ENCODE measurements at regions not wholly inside any gene's neighbourhood (a gene's known extent, or its start where the extent isn't known, plus 50 kb on each side); places are given as distances from the start of the nearest gene placed in this dataset.
A peak's percentile ranks its signal among the peaks of the same experiment; 100 is the strongest.

DNA sequence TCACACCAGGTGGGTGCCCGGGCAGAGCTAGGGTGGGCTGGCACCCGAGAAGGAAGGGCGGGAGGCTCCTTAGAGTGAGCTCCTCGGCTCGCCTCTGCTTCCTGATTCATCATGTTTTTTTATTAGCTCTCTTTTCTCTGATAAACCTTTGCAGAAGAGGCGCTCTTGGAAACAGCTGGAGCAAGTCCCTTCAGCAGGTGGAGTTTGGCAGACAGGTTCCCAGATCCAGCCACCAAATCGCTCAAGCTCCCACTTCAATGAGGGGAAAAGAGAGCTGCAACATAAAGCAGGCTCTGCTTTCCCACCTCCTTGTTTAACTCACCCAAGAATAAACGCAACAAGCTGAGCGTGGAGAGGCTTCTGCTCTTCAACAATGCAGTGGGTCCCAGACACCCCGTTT is 244.8 kb downstream of the TSHZ3 start:
- intact Hi-C loops (cut with DNase I): no loop called here
- DNase-seq: no peak
- Histone ChIP-seq H3K36me3 (no peaks in the 10 kb centered on the region), H3K9me3 (no peaks in the 10 kb centered on the region), H3K27me3 (peaks cover 10% of the 10 kb centered on the region), H3K4me1 (no peaks in the 10 kb centered on the region), H3K27ac (no peak overlapping the region), H3K4me3 (no peak overlapping the region)
- TF ChIP-seq, protein P1, sequence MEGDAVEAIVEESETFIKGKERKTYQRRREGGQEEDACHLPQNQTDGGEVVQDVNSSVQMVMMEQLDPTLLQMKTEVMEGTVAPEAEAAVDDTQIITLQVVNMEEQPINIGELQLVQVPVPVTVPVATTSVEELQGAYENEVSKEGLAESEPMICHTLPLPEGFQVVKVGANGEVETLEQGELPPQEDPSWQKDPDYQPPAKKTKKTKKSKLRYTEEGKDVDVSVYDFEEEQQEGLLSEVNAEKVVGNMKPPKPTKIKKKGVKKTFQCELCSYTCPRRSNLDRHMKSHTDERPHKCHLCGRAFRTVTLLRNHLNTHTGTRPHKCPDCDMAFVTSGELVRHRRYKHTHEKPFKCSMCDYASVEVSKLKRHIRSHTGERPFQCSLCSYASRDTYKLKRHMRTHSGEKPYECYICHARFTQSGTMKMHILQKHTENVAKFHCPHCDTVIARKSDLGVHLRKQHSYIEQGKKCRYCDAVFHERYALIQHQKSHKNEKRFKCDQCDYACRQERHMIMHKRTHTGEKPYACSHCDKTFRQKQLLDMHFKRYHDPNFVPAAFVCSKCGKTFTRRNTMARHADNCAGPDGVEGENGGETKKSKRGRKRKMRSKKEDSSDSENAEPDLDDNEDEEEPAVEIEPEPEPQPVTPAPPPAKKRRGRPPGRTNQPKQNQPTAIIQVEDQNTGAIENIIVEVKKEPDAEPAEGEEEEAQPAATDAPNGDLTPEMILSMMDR (IDR thresholded peaks at IDR 0.05): no peak
- ATAC-seq: no peak

DNA sequence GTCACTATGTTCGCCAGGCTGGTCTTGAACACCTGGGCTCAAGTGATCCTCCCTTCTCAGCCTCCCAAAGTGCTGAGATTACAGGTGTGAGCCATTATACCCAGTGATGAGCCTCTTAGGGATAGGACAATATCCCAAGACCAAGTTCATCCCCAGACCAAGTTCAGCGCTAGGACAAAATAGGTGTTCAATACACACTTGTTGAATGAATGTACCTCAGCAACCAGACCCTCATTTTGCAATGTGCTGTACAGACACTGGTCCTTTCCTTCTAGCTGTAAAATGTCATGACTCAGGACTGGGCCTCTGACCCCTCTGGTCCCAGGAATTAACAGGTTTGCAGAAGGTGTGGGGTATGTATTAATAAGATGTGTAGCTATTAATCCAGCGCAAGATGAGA is 246.0 kb downstream of the TSHZ3 start:
- no peaks in the 10 kb centered on the region for H3K4me1 ChIP-seq
- no peaks in the 10 kb centered on the region for H3K9me3 ChIP-seq
- H3K27ac ChIP-seq: no peak overlapping the region
- H3K27me3 ChIP-seq: no peaks in the 10 kb centered on the region
- TF ChIP-seq, protein P1 (IDR thresholded peaks at IDR 0.05): no peak
- H3K36me3 ChIP-seq: no peaks in the 10 kb centered on the region
- H3K4me3 ChIP-seq: no peak overlapping the region
- ATAC-seq (no peak), DNase-seq (no peak)
- intact Hi-C loops (cut with DNase I): no loop called here

DNA sequence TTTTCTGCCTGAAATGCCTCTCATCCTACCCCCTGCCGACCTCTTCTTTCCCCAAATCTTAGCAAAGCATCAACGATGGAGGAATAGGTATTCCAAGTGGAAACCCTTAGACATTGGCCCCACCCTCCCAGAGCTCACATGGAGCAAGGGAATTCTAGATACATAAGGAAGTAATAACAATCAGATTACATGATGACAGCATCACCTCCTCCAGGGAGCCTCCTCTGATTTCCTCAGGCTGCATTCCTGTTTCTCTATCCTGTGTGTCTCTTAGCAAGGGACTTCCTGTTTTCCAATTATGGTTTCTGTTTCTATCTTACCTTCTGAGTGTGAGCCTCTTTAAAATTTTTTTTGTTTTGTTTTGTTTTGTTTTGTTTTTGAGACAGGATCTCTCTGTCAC is 246.6 kb downstream of the TSHZ3 start:
- no peaks in the 10 kb centered on the region for H3K4me1 ChIP-seq
- intact Hi-C loops (cut with DNase I): no loop called here
- ATAC-seq (no peak), DNase-seq (no peak)
- H3K27me3 ChIP-seq: no peaks in the 10 kb centered on the region
- H3K9me3 ChIP-seq: no peaks in the 10 kb centered on the region
- H3K27ac ChIP-seq: no peak overlapping the region
- TF ChIP-seq, protein P1 (IDR thresholded peaks at IDR 0.05): no peak
- H3K36me3 ChIP-seq: no peaks in the 10 kb centered on the region
- no peak overlapping the region for H3K4me3 ChIP-seq

DNA sequence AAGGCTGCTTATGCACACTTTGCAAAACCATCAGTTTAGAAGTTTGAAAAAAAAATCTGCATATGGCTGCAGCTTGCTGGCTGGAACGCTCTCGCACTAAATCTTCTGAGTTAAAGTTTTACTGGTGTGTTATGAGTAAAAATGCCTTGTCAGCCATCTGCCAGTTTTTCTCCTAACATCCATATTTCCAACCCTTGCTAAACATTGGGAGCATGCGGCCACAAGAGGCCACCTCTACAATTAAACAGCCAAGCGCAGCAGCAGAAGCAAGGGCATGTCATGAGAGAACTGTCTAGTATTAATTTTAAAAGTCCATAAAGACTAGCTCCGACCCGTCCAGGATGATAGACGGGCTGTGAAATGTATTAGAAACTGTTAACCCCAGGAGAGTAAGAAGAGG is 248.3 kb downstream of the TSHZ3 start:
- TF ChIP-seq, protein P1 (IDR thresholded peaks at IDR 0.05): no peak
- DNase-seq: no peak
- intact Hi-C loops (cut with DNase I): no loop called here
- Histone ChIP-seq H3K9me3 (no peaks in the 10 kb centered on the region), H3K4me3 (no peak overlapping the region), H3K27ac (no peak overlapping the region), H3K4me1 (no peaks in the 10 kb centered on the region), H3K36me3 (no peaks in the 10 kb centered on the region), H3K27me3 (no peaks in the 10 kb centered on the region)
- ATAC-seq: no peak

DNA sequence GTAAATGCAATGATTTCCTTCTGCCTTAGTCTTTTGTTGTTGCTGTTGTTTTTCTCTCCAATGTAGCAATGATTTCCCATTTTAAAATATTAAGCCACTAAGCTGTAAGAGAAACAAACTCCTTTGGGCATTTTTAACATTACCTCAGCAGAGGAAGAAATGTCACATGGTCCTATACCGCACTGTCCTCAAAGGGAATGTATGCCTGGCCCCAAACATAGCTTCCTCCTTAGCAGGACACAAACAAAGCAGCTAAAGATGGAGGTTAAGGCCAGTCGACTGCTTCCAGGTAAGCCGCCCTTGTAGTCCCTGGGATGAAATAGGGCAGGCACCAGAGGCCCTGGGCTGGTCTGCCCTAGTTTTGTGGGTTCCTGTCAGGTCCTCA is 249.0 kb downstream of the TSHZ3 start:
- H3K27ac ChIP-seq: no peak overlapping the region
- no peak overlapping the region for H3K4me3 ChIP-seq
- TF ChIP-seq, protein P1 (IDR thresholded peaks at IDR 0.05): no peak
- no peaks in the 10 kb centered on the region for H3K9me3 ChIP-seq
- intact Hi-C loops (cut with DNase I): no loop called here
- no peak for DNase-seq
- H3K27me3 ChIP-seq: no peaks in the 10 kb centered on the region
- ATAC-seq: peak; percentile 30
- H3K4me1 ChIP-seq: no peaks in the 10 kb centered on the region
- H3K36me3 ChIP-seq: no peaks in the 10 kb centered on the region

GRCh38 chr19:31099515-31100205 is 249.6 kb downstream of the TSHZ3 start:
- TF ChIP-seq, protein P1 (IDR thresholded peaks at IDR 0.05): no peak
- Histone ChIP-seq H3K36me3 (no peaks in the 10 kb centered on the region), H3K27me3 (no peaks in the 10 kb centered on the region), H3K4me3 (no peak overlapping the region), H3K9me3 (no peaks in the 10 kb centered on the region), H3K4me1 (no peaks in the 10 kb centered on the region), H3K27ac (no peak overlapping the region)
- DNase-seq (no peak), ATAC-seq (no peak)
- intact Hi-C loops (cut with DNase I): no loop called here
